HepG2 (cell line): ENCODE measurements at regions not wholly inside any gene's neighbourhood (a gene's known extent, or its start where the extent isn't known, plus 50 kb on each side); places are given as distances from the start of the nearest gene placed in this dataset.

Experiments used
- ATAC-seq: fragments of 200-7000 bp; cut with Tn5 transposase; 3 replicates; pipeline ENCODE4 v1.9.1; 2020; ENCODE audit warnings: mild to moderate bottlenecking, moderate library complexity
- BruUV-seq: library from RNA; stranded (reverse); fragments of 400-500 nt; replicated peaks from 2 replicates; lab custom pipeline; 2021; lab: Mats Ljungman, UMichigan
- CTCF ChIA-PET: fragments of 300-600 bp; formaldehyde crosslinking; extraction: SDS; loops from one replicate; lab custom pipeline; 2021; ENCODE audit warnings: low total read pairs, inconsistent platforms, low intra/inter-chr PET ratio; lab: Yijun Ruan, JAX
- POLR2A ChIA-PET: fragments of 350-600 bp; sonication (Branson Sonifier 250); formaldehyde crosslinking; loops from one replicate; lab custom pipeline; 2020; ENCODE audit warnings: antibody characterized with exemption, inconsistent platforms; lab: Yijun Ruan, JAX
- DNase-seq: peaks from one replicate; pipeline ENCODE4 v3.0.0-alpha.2; 2015; ENCODE audit warnings: low spot score
- FAIRE-seq: peaks from 3 replicates; lab custom pipeline; 2011; peaks lifted over from hg19 to GRCh38; lab: Jason Lieb, UNC
- H2AFZ ChIP-seq: one replicate; pipeline ENCODE4 v1.6.1; 2011; ENCODE audit warnings: low read length, inconsistent platforms
- H3K27ac ChIP-seq: fragments of 300-600 bp; 3 replicates; pipeline ENCODE4 v1.8.0; 2011; ENCODE audit warnings: mixed run types, mild to moderate bottlenecking, mixed read lengths, low read length, inconsistent platforms; ENCODE audit not compliant: insufficient read depth; ENCODE audit errors: extremely low read length
- H3K27me3 ChIP-seq, 2 experiments: fragments of 200-600 bp in 1 of 2; 2 replicates in 1 of 2; 3 replicates in 1 of 2; pipeline versions ENCODE4 v1.6.0 to v1.8.0; 2011; ENCODE audit warnings: low read length in 2 of 2, mild to moderate bottlenecking in 2 of 2, moderate library complexity in 2 of 2, inconsistent platforms in 1 of 2; ENCODE audit not compliant: insufficient read depth in 2 of 2, control insufficient read depth in 1 of 2
- H3K36me3 ChIP-seq, 2 experiments: fragments of 200-600 bp in 1 of 2; replicated peaks in 1 of 2; 2 replicates in 1 of 2; 3 replicates in 1 of 2; pipeline versions ENCODE4 v1.5.1 to v1.8.0; 2011; ENCODE audit warnings: low read length in 2 of 2, inconsistent platforms in 1 of 2; ENCODE audit not compliant: insufficient read depth in 2 of 2, control insufficient read depth in 1 of 2
- H3K4me1 ChIP-seq: 2 replicates; pipeline ENCODE4 v1.5.1; 2012; ENCODE audit warnings: low read length, inconsistent platforms; ENCODE audit not compliant: insufficient read depth
- H3K4me2 ChIP-seq: 2 replicates; pipeline ENCODE4 v1.6.0; 2011; ENCODE audit warnings: low read depth, low read length, inconsistent platforms
- H3K4me3 ChIP-seq, 3 experiments: fragments of 200-600 bp in 1 of 3; sonication (generic), shearing (Covaris generic) in 1 of 3; replicated peaks in 1 of 3; 2 replicates each; pipeline ENCODE4 v1.5.1; 2011 to 2016; ENCODE audit warnings: low read length in 3 of 3, inconsistent platforms in 2 of 3, low read depth in 2 of 3, mild to moderate bottlenecking in 2 of 3, control low read depth in 1 of 3, mixed read lengths in 1 of 3; ENCODE audit not compliant: insufficient read depth in 1 of 3
- H3K79me2 ChIP-seq: one replicate; pipeline ENCODE4 v1.6.1; 2011; ENCODE audit warnings: low read length, inconsistent platforms; ENCODE audit not compliant: insufficient read depth
- H3K9ac ChIP-seq: 2 replicates; pipeline ENCODE4 v1.6.0; 2011; ENCODE audit warnings: mild to moderate bottlenecking, low read depth, low read length, inconsistent platforms; ENCODE audit not compliant: insufficient read depth
- H3K9me3 ChIP-seq: 2 replicates; pipeline ENCODE4 v1.5.1; 2012; ENCODE audit warnings: mild to moderate bottlenecking, low read length
- H4K20me1 ChIP-seq: 2 replicates; pipeline ENCODE4 v1.6.0; 2011; ENCODE audit warnings: inconsistent platforms, mild to moderate bottlenecking, low read length, moderate library complexity; ENCODE audit not compliant: insufficient read depth
- BORCS8-MEF2B ChIP-seq: sonication (generic); formaldehyde crosslinking; IDR thresholded peaks from 2 replicates; pipeline ENCODE4 v1.8.0; 2022; ENCODE audit warnings: mild to moderate bottlenecking, missing genetic modification reagents
- HDAC1 ChIP-seq: sonication (generic); formaldehyde crosslinking; IDR thresholded peaks from 2 replicates; pipeline ENCODE4 v1.5.1; 2020; ENCODE audit warnings: mild to moderate bottlenecking, missing genetic modification reagents
- SMYD3 ChIP-seq: sonication (generic); formaldehyde crosslinking; IDR thresholded peaks from 2 replicates; pipeline ENCODE4 v1.8.1; 2023; ENCODE audit warnings: mild to moderate bottlenecking, missing genetic modification reagents
- ZNF704 ChIP-seq: sonication (generic); formaldehyde crosslinking; IDR thresholded peaks from 2 replicates; pipeline ENCODE4 v1.8.1; 2023; ENCODE audit warnings: mild to moderate bottlenecking, inconsistent platforms, moderate library complexity, missing genetic modification reagents, borderline replicate concordance
- WGBS: methylation state at CpG from one replicate; pipeline ENCODE4 v1.1.6; 2017; ENCODE audit warnings: low lambda C conversion rate; 5-methylcytosine and 5-hydroxymethylcytosine counted together
- in situ Hi-C: cut with HindIII; loops from 2 replicates; pipeline ENCODE4 v1.10.0; 2017; ENCODE audit warnings: low pct_unique_long_range_greater_than_20kb; ENCODE audit not compliant: extremely low pct_ligation_motif_present
- intact Hi-C: fragments of 100-400 bp; cut with micrococcal nuclease; formaldehyde crosslinking; loops from one replicate; pipeline ENCODE4 v1.10.0; 2022; ENCODE audit not compliant: unreplicated experiment
- TF ChIP-seq, protein P1 (sequence below): sonication (generic); formaldehyde crosslinking; IDR thresholded peaks from 2 replicates; pipeline ENCODE4 v1.9.0; 2021; ENCODE audit warnings: missing genetic modification reagents, mild to moderate bottlenecking, borderline replicate concordance
- TF ChIP-seq, protein P2 (sequence below): sonication (generic); formaldehyde crosslinking; IDR thresholded peaks from 2 replicates; pipeline ENCODE4 v1.4.0; 2020; ENCODE audit warnings: missing genetic modification reagents

DNA sequence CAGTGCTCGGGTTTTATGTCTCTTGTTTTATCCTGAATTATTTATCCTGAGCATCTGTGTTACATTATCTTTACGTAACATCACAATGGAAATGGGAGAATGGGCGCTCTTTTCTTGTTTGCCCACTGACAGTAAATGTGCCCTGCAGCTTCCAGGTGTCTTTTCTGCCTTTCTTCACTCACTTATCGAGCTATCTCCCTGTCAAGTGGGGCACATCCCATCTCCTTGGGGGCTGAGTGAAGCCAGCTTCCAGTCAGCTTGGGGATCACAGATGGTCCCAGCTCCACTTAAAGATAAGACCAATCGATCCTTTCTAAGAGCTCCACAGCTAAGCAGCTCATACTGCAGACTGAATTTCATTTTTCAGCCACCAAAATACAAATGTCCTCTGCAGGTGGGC lies 125.8 kb downstream of the KBTBD8 start:
- CTCF ChIA-PET = no interaction called here
- 3% methylated on average over 5 of the region's 5 CpGs for WGBS
- in situ Hi-C loops = loop anchor here (25.0 kb wide), 3 partner anchors 663 to 1763 kb away; no protein-coding TSS in a partner anchor

More for the DNA sequence above, 125.8 kb downstream of the KBTBD8 start:
- H4K20me1 ChIP-seq = no peaks in the 10 kb centered on the region
- H3K36me3 ChIP-seq = no peaks in the 10 kb centered on the region
- intact Hi-C loops = no loop called here
- no peaks in the 10 kb centered on the region for H3K79me2 ChIP-seq
- DNase-seq (no peak), ATAC-seq (no peak), FAIRE-seq (no peak)
- TF ChIP-seq SMYD3 (CRISPR knock-in tag) (no peak), HDAC1 (no peak), BORCS8-MEF2B (CRISPR knock-in tag) (no peak), ZNF704 (CRISPR knock-in tag) (no peak)
- TF ChIP-seq, protein P1, sequence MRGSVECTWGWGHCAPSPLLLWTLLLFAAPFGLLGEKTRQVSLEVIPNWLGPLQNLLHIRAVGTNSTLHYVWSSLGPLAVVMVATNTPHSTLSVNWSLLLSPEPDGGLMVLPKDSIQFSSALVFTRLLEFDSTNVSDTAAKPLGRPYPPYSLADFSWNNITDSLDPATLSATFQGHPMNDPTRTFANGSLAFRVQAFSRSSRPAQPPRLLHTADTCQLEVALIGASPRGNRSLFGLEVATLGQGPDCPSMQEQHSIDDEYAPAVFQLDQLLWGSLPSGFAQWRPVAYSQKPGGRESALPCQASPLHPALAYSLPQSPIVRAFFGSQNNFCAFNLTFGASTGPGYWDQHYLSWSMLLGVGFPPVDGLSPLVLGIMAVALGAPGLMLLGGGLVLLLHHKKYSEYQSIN (CRISPR knock-in tag) = no peak
- TF ChIP-seq, protein P2, sequence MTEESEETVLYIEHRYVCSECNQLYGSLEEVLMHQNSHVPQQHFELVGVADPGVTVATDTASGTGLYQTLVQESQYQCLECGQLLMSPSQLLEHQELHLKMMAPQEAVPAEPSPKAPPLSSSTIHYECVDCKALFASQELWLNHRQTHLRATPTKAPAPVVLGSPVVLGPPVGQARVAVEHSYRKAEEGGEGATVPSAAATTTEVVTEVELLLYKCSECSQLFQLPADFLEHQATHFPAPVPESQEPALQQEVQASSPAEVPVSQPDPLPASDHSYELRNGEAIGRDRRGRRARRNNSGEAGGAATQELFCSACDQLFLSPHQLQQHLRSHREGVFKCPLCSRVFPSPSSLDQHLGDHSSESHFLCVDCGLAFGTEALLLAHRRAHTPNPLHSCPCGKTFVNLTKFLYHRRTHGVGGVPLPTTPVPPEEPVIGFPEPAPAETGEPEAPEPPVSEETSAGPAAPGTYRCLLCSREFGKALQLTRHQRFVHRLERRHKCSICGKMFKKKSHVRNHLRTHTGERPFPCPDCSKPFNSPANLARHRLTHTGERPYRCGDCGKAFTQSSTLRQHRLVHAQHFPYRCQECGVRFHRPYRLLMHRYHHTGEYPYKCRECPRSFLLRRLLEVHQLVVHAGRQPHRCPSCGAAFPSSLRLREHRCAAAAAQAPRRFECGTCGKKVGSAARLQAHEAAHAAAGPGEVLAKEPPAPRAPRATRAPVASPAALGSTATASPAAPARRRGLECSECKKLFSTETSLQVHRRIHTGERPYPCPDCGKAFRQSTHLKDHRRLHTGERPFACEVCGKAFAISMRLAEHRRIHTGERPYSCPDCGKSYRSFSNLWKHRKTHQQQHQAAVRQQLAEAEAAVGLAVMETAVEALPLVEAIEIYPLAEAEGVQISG (CRISPR knock-in tag) = no peak
- H3K27ac ChIP-seq = no peak overlapping the region
- no peaks in the 10 kb centered on the region; a peak in 1 of 5 replicates for H3K27me3 ChIP-seq
- H2AFZ ChIP-seq = no peak overlapping the region
- H3K9me3 ChIP-seq = no peaks in the 10 kb centered on the region
- no peak overlapping the region for H3K4me2 ChIP-seq
- POLR2A ChIA-PET = no interaction called here
- no peak overlapping the region for H3K4me3 ChIP-seq
- no peak overlapping the region for H3K9ac ChIP-seq
- no TSS peak for BruUV-seq
- H3K4me1 ChIP-seq = no peaks in the 10 kb centered on the region
